Thyroid gland (tissue), 4 donors: ENCODE measurements at regions not wholly inside any gene's neighbourhood (a gene's known extent, or its start where the extent isn't known, plus 50 kb on each side); places are given as distances from the start of the nearest gene placed in this dataset.

ENCODE experiments used
- POLR2A ChIP-seq, 2 donors: fragments of 450-650 bp; IDR thresholded peaks; one replicate each; pipeline ENCODE4 v1.6.1; 2017; ENCODE audit warnings: antibody characterized with exemption in 2 of 2, mild to moderate bottlenecking in 2 of 2, moderate library complexity in 1 of 2
- TF ChIP-seq, protein P1 (sequence below), 6 experiments: fragments of 200-600 bp in 3 of 6; fragments of 450-650 bp in 3 of 6; sonication (generic) in 3 of 6; IDR thresholded peaks; one replicate each; pipeline ENCODE4 v1.5.1; 2016 to 2019; ENCODE audit warnings: antibody characterized with exemption in 6 of 6, mild to moderate bottlenecking in 2 of 6, inconsistent platforms in 1 of 6, moderate library complexity in 1 of 6

DNA sequence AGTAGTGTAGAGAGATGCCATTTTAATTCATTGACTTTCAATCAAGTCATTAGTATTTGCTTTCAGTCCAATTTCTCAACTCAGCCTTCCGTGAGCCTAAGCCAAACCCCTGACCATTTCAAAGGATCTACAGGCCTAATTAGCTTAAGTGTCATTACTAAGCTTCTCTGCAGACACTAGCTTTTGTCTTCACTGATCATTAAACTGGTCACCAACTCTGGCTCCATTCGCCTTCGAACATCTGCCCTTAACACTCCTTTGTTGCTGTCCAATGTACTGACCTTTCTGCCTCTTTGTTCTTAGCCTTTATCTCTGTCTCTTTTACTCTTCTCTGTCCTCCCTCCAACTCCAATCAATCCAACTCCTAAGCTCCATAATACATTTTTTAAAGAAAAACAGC, 299.3 kb downstream of the DIRAS2 start:
- TF ChIP-seq, protein P1, sequence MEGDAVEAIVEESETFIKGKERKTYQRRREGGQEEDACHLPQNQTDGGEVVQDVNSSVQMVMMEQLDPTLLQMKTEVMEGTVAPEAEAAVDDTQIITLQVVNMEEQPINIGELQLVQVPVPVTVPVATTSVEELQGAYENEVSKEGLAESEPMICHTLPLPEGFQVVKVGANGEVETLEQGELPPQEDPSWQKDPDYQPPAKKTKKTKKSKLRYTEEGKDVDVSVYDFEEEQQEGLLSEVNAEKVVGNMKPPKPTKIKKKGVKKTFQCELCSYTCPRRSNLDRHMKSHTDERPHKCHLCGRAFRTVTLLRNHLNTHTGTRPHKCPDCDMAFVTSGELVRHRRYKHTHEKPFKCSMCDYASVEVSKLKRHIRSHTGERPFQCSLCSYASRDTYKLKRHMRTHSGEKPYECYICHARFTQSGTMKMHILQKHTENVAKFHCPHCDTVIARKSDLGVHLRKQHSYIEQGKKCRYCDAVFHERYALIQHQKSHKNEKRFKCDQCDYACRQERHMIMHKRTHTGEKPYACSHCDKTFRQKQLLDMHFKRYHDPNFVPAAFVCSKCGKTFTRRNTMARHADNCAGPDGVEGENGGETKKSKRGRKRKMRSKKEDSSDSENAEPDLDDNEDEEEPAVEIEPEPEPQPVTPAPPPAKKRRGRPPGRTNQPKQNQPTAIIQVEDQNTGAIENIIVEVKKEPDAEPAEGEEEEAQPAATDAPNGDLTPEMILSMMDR (IDR thresholded peaks at IDR 0.05), result no peak
- TF ChIP-seq POLR2A (IDR thresholded peaks at IDR 0.05), result no peak
